SK-N-SH (cell line): ENCODE measurements at regions not wholly inside any gene's neighbourhood (a gene's known extent, or its start where the extent isn't known, plus 50 kb on each side); places are given as distances from the start of the nearest gene placed in this dataset.

ENCODE experiments used
- CTCF ChIA-PET: fragments of 300-600, 350-600 bp; formaldehyde crosslinking; extraction: SDS; loops from one replicate; lab custom pipeline; 2021; lab: Yijun Ruan, JAX
- POLR2A ChIA-PET: fragments of 350-600 bp; sonication (Branson Sonifier 250); formaldehyde crosslinking; extraction: SDS; loops from one replicate; lab custom pipeline; 2020; ENCODE audit warnings: antibody characterized with exemption, inconsistent platforms; lab: Yijun Ruan, JAX
- DNase-seq: peaks from one replicate; pipeline ENCODE4 v3.0.0; 2012
- H2AFZ ChIP-seq: fragments of 200-600 bp; sonication (generic); 2 replicates; pipeline ENCODE4 v1.8.1; 2016; ENCODE audit warnings: antibody characterized with exemption, mild to moderate bottlenecking, low read depth
- H3F3A ChIP-seq: fragments of 200-600 bp; sonication (generic); replicated peaks from 2 replicates; pipeline ENCODE3; 2016; ENCODE audit warnings: antibody characterized with exemption, mild to moderate bottlenecking; ENCODE audit not compliant: insufficient read depth
- H3K27ac ChIP-seq, 2 experiments: fragments of 200-500 bp in 1 of 2; fragments of 200-600 bp in 1 of 2; sonication (Bioruptor generic) in 1 of 2; sonication (generic), shearing (Covaris generic) in 1 of 2; 2 replicates each; pipeline versions ENCODE4 v1.5.1 to v1.6.1; 2014 to 2016; ENCODE audit warnings: low read depth in 2 of 2, inconsistent platforms in 1 of 2, low read length in 1 of 2, mild to moderate bottlenecking in 1 of 2, mixed read lengths in 1 of 2
- H3K27me3 ChIP-seq: fragments of 200-600 bp; sonication (generic), shearing (Covaris generic); 2 replicates; pipeline ENCODE4 v1.6.1; 2016; ENCODE audit warnings: mixed run types; ENCODE audit not compliant: insufficient read depth
- H3K36me3 ChIP-seq, 2 experiments: fragments of 200-500 bp in 1 of 2; fragments of 200-600 bp in 1 of 2; sonication (Bioruptor generic) in 1 of 2; sonication (generic) in 1 of 2; replicated peaks in 1 of 2; 2 replicates each; pipeline versions ENCODE3 to v1.5.1; 2014 to 2016; ENCODE audit warnings: low read length in 1 of 2, mild to moderate bottlenecking in 1 of 2; ENCODE audit not compliant: insufficient read depth in 2 of 2, control insufficient read depth in 1 of 2
- H3K4me1 ChIP-seq, 2 experiments: fragments of 200-500 bp in 1 of 2; fragments of 200-600 bp in 1 of 2; sonication (Bioruptor generic) in 1 of 2; sonication (generic), shearing (Covaris generic) in 1 of 2; 2 replicates each; pipeline versions ENCODE4 v1.5.1 to v1.6.1; 2014 to 2016; ENCODE audit warnings: low read depth in 1 of 2, low read length in 1 of 2, mixed run types in 1 of 2; ENCODE audit not compliant: insufficient read depth in 2 of 2, control insufficient read depth in 1 of 2
- H3K4me2 ChIP-seq: fragments of 200-600 bp; sonication (generic), shearing (Covaris generic); 2 replicates; pipeline ENCODE4 v1.6.1; 2017; ENCODE audit warnings: mixed run types
- H3K4me3 ChIP-seq, 2 experiments: fragments of 200-500 bp in 1 of 2; fragments of 200-600 bp in 1 of 2; sonication (Bioruptor generic) in 1 of 2; sonication (generic), shearing (Covaris generic) in 1 of 2; 2 replicates each; pipeline versions ENCODE4 v1.5.1 to v1.8.1; 2014 to 2016; ENCODE audit warnings: low read depth in 2 of 2, inconsistent platforms in 1 of 2, low read length in 1 of 2, mild to moderate bottlenecking in 1 of 2, mixed read lengths in 1 of 2, moderate library complexity in 1 of 2
- H3K79me2 ChIP-seq: fragments of 200-600 bp; sonication (generic); 2 replicates; pipeline ENCODE4 v1.8.1; 2017; ENCODE audit warnings: mild to moderate bottlenecking; ENCODE audit not compliant: insufficient read depth
- H3K9ac ChIP-seq: fragments of 200-600 bp; sonication (generic); 2 replicates; pipeline ENCODE4 v1.6.1; 2017; ENCODE audit warnings: mixed run types
- H3K9me2 ChIP-seq: fragments of 200-600 bp; sonication (generic); 2 replicates; pipeline ENCODE4 v1.6.1; 2017; ENCODE audit warnings: mixed run types
- H3K9me3 ChIP-seq: fragments of 200-600 bp; sonication (generic); 2 replicates; pipeline ENCODE4 v1.6.1; 2017; ENCODE audit warnings: mixed run types, mild to moderate bottlenecking, moderate library complexity
- H4K20me1 ChIP-seq: fragments of 200-600 bp; sonication (generic); 2 replicates; pipeline ENCODE4 v1.6.1; 2017; ENCODE audit warnings: mild to moderate bottlenecking, mixed run types; ENCODE audit not compliant: insufficient read depth
- CTCF ChIP-seq: fragments of 200-600 bp; sonication (generic); IDR thresholded peaks from 2 replicates; pipeline ENCODE4 v1.6.1; 2017; ENCODE audit warnings: antibody characterized with exemption, mild to moderate bottlenecking, moderate library complexity
- EP300 ChIP-seq, 2 experiments: IDR thresholded peaks; 2 replicates each; pipeline versions ENCODE4 v1.4.0 to v1.6.1; 2012; ENCODE audit warnings: borderline replicate concordance in 1 of 2, low read depth in 1 of 2, low read length in 1 of 2
- EZH2phosphoT487 ChIP-seq: fragments of 200-600 bp; sonication (generic); IDR thresholded peaks from 2 replicates; pipeline ENCODE4 v1.6.1; 2017; ENCODE audit warnings: low read depth, mixed run types, mild to moderate bottlenecking, antibody characterized with exemption, moderate library complexity, borderline replicate concordance
- GABPA ChIP-seq: IDR thresholded peaks from 2 replicates; pipeline ENCODE4 v1.4.0; 2012; ENCODE audit warnings: low read depth, mild to moderate bottlenecking
- NRF1 ChIP-seq: IDR thresholded peaks from 2 replicates; pipeline ENCODE4 v1.6.1; 2012; ENCODE audit warnings: low read depth, mild to moderate bottlenecking, low read length
- PBX3 ChIP-seq: IDR thresholded peaks from 2 replicates; pipeline ENCODE4; 2012
- RAD21 ChIP-seq: IDR thresholded peaks from 2 replicates; pipeline ENCODE4 v1.6.1; 2012; ENCODE audit warnings: mild to moderate bottlenecking, low read length
- REST ChIP-seq: IDR thresholded peaks from 2 replicates; pipeline ENCODE4 v1.6.1; 2012; ENCODE audit warnings: mild to moderate bottlenecking, low read depth, low read length, moderate library complexity
- RFX5 ChIP-seq: IDR thresholded peaks from 2 replicates; pipeline ENCODE4 v1.6.1; 2012; ENCODE audit warnings: mild to moderate bottlenecking, improper control_type of control experiment, low read length
- SIN3A ChIP-seq: IDR thresholded peaks from 2 replicates; pipeline ENCODE4 v1.6.1; 2012; ENCODE audit warnings: low read depth, mild to moderate bottlenecking, low read length, moderate library complexity, borderline replicate concordance
- SMC3 ChIP-seq: IDR thresholded peaks from 2 replicates; pipeline ENCODE4 v1.6.1; 2012; ENCODE audit warnings: low read depth, low read length, improper control_type of control experiment
- TAF1 ChIP-seq: IDR thresholded peaks from 2 replicates; pipeline ENCODE4 v1.6.1; 2012; ENCODE audit warnings: low read depth, mild to moderate bottlenecking, low read length, moderate library complexity, borderline replicate concordance
- TCF12 ChIP-seq: IDR thresholded peaks from 2 replicates; pipeline ENCODE4 v1.4.0; 2012
- YY1 ChIP-seq: IDR thresholded peaks from 2 replicates; pipeline ENCODE4 v1.4.0; 2012; ENCODE audit warnings: low read depth, mild to moderate bottlenecking
- WGBS: methylation state at CpG from one replicate; pipeline ENCODE4 v1.1.6; 2017; ENCODE audit warnings: low lambda C conversion rate; 5-methylcytosine and 5-hydroxymethylcytosine counted together

- no peaks in the 10 kb centered on the region; the same call in 1 of the 2 replicates for H3K27me3 ChIP-seq
- CTCF ChIA-PET = interaction anchor here (0.5 to 8.1 kb wide), 10 partner anchors 9 to 310 kb away, joined by 3 to 63 read pairs (median 4); no protein-coding TSS in a partner anchor
- H3K9ac ChIP-seq = no peak overlapping the region
- WGBS = 63% methylated on average over 5 of the region's 6 CpGs
- no peak overlapping the region for H3K4me2 ChIP-seq
- no peaks in the 10 kb centered on the region for H4K20me1 ChIP-seq
- TF ChIP-seq NRF1 (no peak), TAF1 (no peak), RAD21 (no peak), PBX3 (no peak), TCF12 (no peak), EZH2phosphoT487 (no peak), EP300 (IDR thresholded peaks at IDR 0.05; ENCODE audit: borderline replicate concordance in 1 of 2, low read depth in 1 of 2, low read length in 1 of 2) (no peak), GABPA (no peak), SIN3A (no peak), YY1 (no peak), SMC3 (no peak), CTCF (no peak), REST (no peak), RFX5 (no peak)
- DNase-seq = peak; percentile 65
- H3K9me2 ChIP-seq = no peaks in the 10 kb centered on the region
- H3K4me3 ChIP-seq = no peak overlapping the region
- H2AFZ ChIP-seq = no peak overlapping the region
- H3K9me3 ChIP-seq = no peaks in the 10 kb centered on the region
- H3K27ac ChIP-seq = no peak overlapping the region; a peak in 1 of 4 replicates
- H3K79me2 ChIP-seq = no peaks in the 10 kb centered on the region
- no peaks in the 10 kb centered on the region for H3K36me3 ChIP-seq
- H3F3A ChIP-seq = no peaks in the 10 kb centered on the region
- POLR2A ChIA-PET = no interaction called here
- peaks cover 0 to 18% of the 10 kb centered on the region in 2 experiments; a peak in 1 of 4 replicates for H3K4me1 ChIP-seq
Measured at GRCh38 chr7:155237297-155237696, 60.4 kb upstream of the INSIG1 start.
